Neuron (in vitro differentiated cells): ENCODE measurements at regions not wholly inside any gene's neighbourhood (a gene's known extent, or its start where the extent isn't known, plus 50 kb on each side); places are given as distances from the start of the nearest gene placed in this dataset.
"Not testable (repeated sequence)": the region's sequence is repeated elsewhere in the genome, so short reads cannot be mapped to it uniquely, and the experiment has no call there.

Experiments used
- H2AFZ ChIP-seq: one replicate; pipeline ENCODE4 v1.6.1; 2013; ENCODE audit warnings: low read depth, mild to moderate bottlenecking, inconsistent platforms, low read length, moderate library complexity
- H3K27me3 ChIP-seq: one replicate; pipeline ENCODE4 v1.6.1; 2013; ENCODE audit warnings: low read length; ENCODE audit not compliant: insufficient read depth
- H3K36me3 ChIP-seq: one replicate; pipeline ENCODE4 v1.6.1; 2013; ENCODE audit warnings: low read length; ENCODE audit not compliant: insufficient read depth
- H3K4me1 ChIP-seq: one replicate; pipeline ENCODE4 v1.6.1; 2013; ENCODE audit warnings: low read length; ENCODE audit not compliant: insufficient read depth
- H3K4me3 ChIP-seq: 2 replicates; pipeline ENCODE4 v1.5.1; 2013; ENCODE audit warnings: mild to moderate bottlenecking, low read length, moderate library complexity
- H3K9me3 ChIP-seq: one replicate; pipeline ENCODE4 v1.6.1; 2013; ENCODE audit warnings: low read length

- Histone ChIP-seq H3K4me1 (peaks cover 15% of the 10 kb centered on the region), H2AFZ (no peak overlapping the region), H3K9me3 (no peaks in the 10 kb centered on the region), H3K36me3 (no peaks in the 10 kb centered on the region), H3K27me3 (no peaks in the 10 kb centered on the region), H3K4me3 (no peak overlapping the region)
Observed at GRCh38 chr5:123701511-123702200, 189.7 kb downstream of the CSNK1G3 start.

GRCh38 chr5:123700624-123701287 is 188.8 kb downstream of the CSNK1G3 start:
- Histone ChIP-seq H3K9me3 (no peaks in the 10 kb centered on the region), H3K4me3 (no peak overlapping the region), H3K4me1 (peaks cover 15% of the 10 kb centered on the region), H3K27me3 (no peaks in the 10 kb centered on the region), H2AFZ (no peak overlapping the region), H3K36me3 (no peaks in the 10 kb centered on the region)

GRCh38 chr5:123699571-123699970 is 187.6 kb downstream of the CSNK1G3 start:
- H3K4me3 ChIP-seq: no peak overlapping the region
- no peaks in the 10 kb centered on the region for H3K36me3 ChIP-seq
- no peak overlapping the region for H2AFZ ChIP-seq
- H3K27me3 ChIP-seq: no peaks in the 10 kb centered on the region
- H3K9me3 ChIP-seq: no peaks in the 10 kb centered on the region
- peaks cover 15% of the 10 kb centered on the region for H3K4me1 ChIP-seq

GRCh38 chr5:123698937-123699336 is 187.0 kb downstream of the CSNK1G3 start:
- H3K4me1 ChIP-seq: peaks cover 15% of the 10 kb centered on the region
- H3K36me3 ChIP-seq, H3K9me3 ChIP-seq, H3K4me3 ChIP-seq, H2AFZ ChIP-seq, H3K27me3 ChIP-seq: not testable (repeated sequence)

GRCh38 chr5:123696921-123697341 is 185.0 kb downstream of the CSNK1G3 start:
- H2AFZ ChIP-seq: no peak overlapping the region
- peaks cover 15% of the 10 kb centered on the region for H3K4me1 ChIP-seq
- H3K9me3 ChIP-seq: no peaks in the 10 kb centered on the region
- no peaks in the 10 kb centered on the region for H3K27me3 ChIP-seq
- H3K4me3 ChIP-seq: no peak overlapping the region
- H3K36me3 ChIP-seq: no peaks in the 10 kb centered on the region

- H3K4me1 ChIP-seq: no peaks in the 10 kb centered on the region
- H3K36me3 ChIP-seq: no peaks in the 10 kb centered on the region
- no peak overlapping the region for H2AFZ ChIP-seq
- H3K27me3 ChIP-seq: no peaks in the 10 kb centered on the region
- H3K4me3 ChIP-seq: no peak overlapping the region
- no peaks in the 10 kb centered on the region for H3K9me3 ChIP-seq
Observed at GRCh38 chr5:123690821-123691220, 178.8 kb downstream of the CSNK1G3 start.

DNA sequence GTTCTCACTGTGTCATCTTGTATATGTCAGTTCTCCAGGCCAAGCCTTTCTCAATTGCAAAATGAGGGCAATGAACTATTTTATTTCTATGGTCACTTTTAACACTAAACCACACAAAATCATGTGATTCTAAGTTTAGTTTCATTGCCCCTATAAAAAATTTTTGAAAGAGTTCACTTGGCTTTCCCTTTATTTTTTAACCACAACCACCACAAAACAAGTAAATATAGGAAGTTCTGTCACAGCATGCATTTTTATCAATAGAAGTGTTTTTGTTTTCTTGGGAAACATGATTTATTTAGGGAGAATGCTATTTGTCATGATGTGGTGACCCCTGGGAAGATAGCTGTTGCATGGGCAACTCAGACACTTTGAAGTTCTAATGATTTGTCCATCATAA is 169.1 kb downstream of the CSNK1G3 start:
- no peak overlapping the region for H2AFZ ChIP-seq
- peaks cover 2% of the 10 kb centered on the region for H3K9me3 ChIP-seq
- H3K4me3 ChIP-seq: no peak overlapping the region
- no peaks in the 10 kb centered on the region for H3K36me3 ChIP-seq
- no peaks in the 10 kb centered on the region for H3K27me3 ChIP-seq
- no peaks in the 10 kb centered on the region for H3K4me1 ChIP-seq

GRCh38 chr5:123673107-123673506 is 161.1 kb downstream of the CSNK1G3 start:
- H3K36me3 ChIP-seq: no peaks in the 10 kb centered on the region
- no peak overlapping the region for H3K4me3 ChIP-seq
- peaks cover 14% of the 10 kb centered on the region for H3K4me1 ChIP-seq
- H2AFZ ChIP-seq: no peak overlapping the region
- no peaks in the 10 kb centered on the region for H3K9me3 ChIP-seq
- no peaks in the 10 kb centered on the region for H3K27me3 ChIP-seq

GRCh38 chr5:123671711-123672456 is 159.9 kb downstream of the CSNK1G3 start:
- H3K4me3 ChIP-seq: no peak overlapping the region

GRCh38 chr5:123671042-123671441 is 159.1 kb downstream of the CSNK1G3 start:
- Histone ChIP-seq H3K9me3 (peaks cover under 1% of the 10 kb centered on the region), H3K36me3 (no peaks in the 10 kb centered on the region), H2AFZ (no peak overlapping the region), H3K4me1 (peaks cover 14% of the 10 kb centered on the region), H3K4me3 (no peak overlapping the region), H3K27me3 (no peaks in the 10 kb centered on the region)

More at GRCh38 chr5:123671711-123672456, 159.9 kb downstream of the CSNK1G3 start:
- Histone ChIP-seq H3K4me1 (peaks cover 14% of the 10 kb centered on the region), H2AFZ (no peak overlapping the region), H3K9me3 (no peaks in the 10 kb centered on the region), H3K36me3 (no peaks in the 10 kb centered on the region), H3K27me3 (no peaks in the 10 kb centered on the region)
